Peyer's patch (tissue), 4 donors: ENCODE measurements at regions not wholly inside any gene's neighbourhood (a gene's known extent, or its start where the extent isn't known, plus 50 kb on each side); places are given as distances from the start of the nearest gene placed in this dataset.

Experiments used
- DNase-seq, 3 donors: peaks; one replicate each; pipeline ENCODE4 v3.0.0-alpha.2; 2017 to 2019
- H3K27ac ChIP-seq, 4 donors: fragments of 200-600 bp; sonication (generic); one replicate each; pipeline ENCODE4 v1.5.1; 2016 to 2019
- H3K27me3 ChIP-seq, 2 donors: fragments of 200-600 bp; sonication (generic); one replicate each; pipeline ENCODE4 v1.5.1; 2019
- H3K36me3 ChIP-seq, 3 donors: fragments of 200-600 bp; sonication (generic); one replicate each; pipeline ENCODE4 v1.5.1; 2016 to 2019
- H3K4me1 ChIP-seq, 4 donors: fragments of 200-600 bp; sonication (generic); one replicate each; pipeline ENCODE4 v1.5.1; 2016 to 2019
- H3K4me3 ChIP-seq, 4 donors: fragments of 200-600 bp; sonication (generic); 1 replicate in 3 of 4; 2 replicates in 1 of 4; pipeline ENCODE4 v1.5.1; 2016 to 2019; ENCODE audit warnings: mild to moderate bottlenecking in 1 of 4
- H3K9me3 ChIP-seq, 4 donors: fragments of 200-600 bp; sonication (generic); one replicate each; pipeline ENCODE4 v1.5.1; 2016 to 2019; ENCODE audit warnings: mild to moderate bottlenecking in 1 of 4
- CTCF ChIP-seq, 6 experiments: fragments of 450-650 bp in 4 of 6; fragments of 200-600 bp in 2 of 6; sonication (generic) in 1 of 6; IDR thresholded peaks; one replicate each; pipeline ENCODE4 v1.5.1; 2017 to 2019; ENCODE audit warnings: antibody characterized with exemption in 6 of 6, mild to moderate bottlenecking in 3 of 6, moderate library complexity in 1 of 6
- POLR2A ChIP-seq, 2 donors: fragments of 450-650 bp; IDR thresholded peaks; one replicate each; pipeline ENCODE4 v1.5.1; 2017; ENCODE audit warnings: antibody characterized with exemption in 2 of 2, mild to moderate bottlenecking in 2 of 2, moderate library complexity in 2 of 2

- no peak overlapping the region for H3K4me3 ChIP-seq
- no peaks in the 10 kb centered on the region for H3K27me3 ChIP-seq
- H3K36me3 ChIP-seq = no peaks in the 10 kb centered on the region
- DNase-seq = no peak
- no peaks in the 10 kb centered on the region for H3K9me3 ChIP-seq
- TF ChIP-seq CTCF (IDR thresholded peaks at IDR 0.05) = no peak
- no peak for TF ChIP-seq POLR2A (IDR thresholded peaks at IDR 0.05)
- no peak overlapping the region for H3K27ac ChIP-seq
- no peaks in the 10 kb centered on the region for H3K4me1 ChIP-seq
Observed at GRCh38 chrX:45540181-45540580, 339.5 kb upstream of the DIPK2B start.

GRCh38 chrX:45537936-45538335 is 337.3 kb upstream of the DIPK2B start:
- TF ChIP-seq POLR2A (IDR thresholded peaks at IDR 0.05) (no peak), CTCF (IDR thresholded peaks at IDR 0.05) (no peak)
- H3K36me3 ChIP-seq = no peaks in the 10 kb centered on the region
- H3K27ac ChIP-seq = no peak overlapping the region

GRCh38 chrX:45527834-45528233 is 327.2 kb upstream of the DIPK2B start:
- no peak for DNase-seq
- Histone ChIP-seq H3K36me3 (no peaks in the 10 kb centered on the region), H3K27ac (no peak overlapping the region), H3K4me1 (no peaks in the 10 kb centered on the region), H3K4me3 (no peak overlapping the region), H3K27me3 (no peaks in the 10 kb centered on the region), H3K9me3 (no peaks in the 10 kb centered on the region)
- TF ChIP-seq POLR2A (IDR thresholded peaks at IDR 0.05) (no peak), CTCF (IDR thresholded peaks at IDR 0.05) (no peak)

More at GRCh38 chrX:45537936-45538335, 337.3 kb upstream of the DIPK2B start:
- H3K27me3 ChIP-seq = no peaks in the 10 kb centered on the region
- H3K4me3 ChIP-seq = no peak overlapping the region
- no peaks in the 10 kb centered on the region for H3K9me3 ChIP-seq
- no peak for DNase-seq
- H3K4me1 ChIP-seq = no peaks in the 10 kb centered on the region

- Histone ChIP-seq H3K36me3 (no peaks in the 10 kb centered on the region), H3K4me1 (no peaks in the 10 kb centered on the region), H3K4me3 (no peak overlapping the region), H3K27ac (no peak overlapping the region), H3K9me3 (no peaks in the 10 kb centered on the region), H3K27me3 (no peaks in the 10 kb centered on the region)
- DNase-seq = no peak
- no peak for TF ChIP-seq POLR2A (IDR thresholded peaks at IDR 0.05)
- no peak for TF ChIP-seq CTCF (IDR thresholded peaks at IDR 0.05)
Observed at GRCh38 chrX:45524805-45525204, 324.1 kb upstream of the DIPK2B start.

GRCh38 chrX:45524296-45524695 is 323.6 kb upstream of the DIPK2B start:
- no peaks in the 10 kb centered on the region for H3K36me3 ChIP-seq
- H3K27ac ChIP-seq = no peak overlapping the region
- no peak for DNase-seq
- H3K27me3 ChIP-seq = no peaks in the 10 kb centered on the region
- TF ChIP-seq CTCF (IDR thresholded peaks at IDR 0.05) (no peak), POLR2A (IDR thresholded peaks at IDR 0.05) (no peak)
- no peaks in the 10 kb centered on the region for H3K4me1 ChIP-seq
- H3K9me3 ChIP-seq = no peaks in the 10 kb centered on the region
- no peak overlapping the region for H3K4me3 ChIP-seq

GRCh38 chrX:45518552-45518951 is 317.9 kb upstream of the DIPK2B start:
- H3K4me3 ChIP-seq = no peak overlapping the region
- H3K27ac ChIP-seq = no peak overlapping the region
- no peak for TF ChIP-seq CTCF (IDR thresholded peaks at IDR 0.05)
- no peak for TF ChIP-seq POLR2A (IDR thresholded peaks at IDR 0.05)
- no peak for DNase-seq
- no peaks in the 10 kb centered on the region for H3K4me1 ChIP-seq
- H3K36me3 ChIP-seq = no peaks in the 10 kb centered on the region
- H3K27me3 ChIP-seq = no peaks in the 10 kb centered on the region
- H3K9me3 ChIP-seq = no peaks in the 10 kb centered on the region
